PC-3 (cell line): ENCODE measurements at regions not wholly inside any gene's neighbourhood (a gene's known extent, or its start where the extent isn't known, plus 50 kb on each side); places are given as distances from the start of the nearest gene placed in this dataset.

Source experiments
- CTCF ChIP-seq: fragments of 300-600 bp; sonication (generic); conservative IDR thresholded peaks from 2 replicates; pipeline ENCODE4 v1.5.1; 2017; ENCODE audit warnings: antibody characterized with exemption, low read depth, mild to moderate bottlenecking, low read length
- EZH2 ChIP-seq: fragments of 300-600 bp; sonication (generic); IDR thresholded peaks from one replicate; pipeline ENCODE4 v1.6.1; 2017; ENCODE audit warnings: antibody characterized with exemption, mild to moderate bottlenecking, low read length; ENCODE audit not compliant: unreplicated experiment
- EZH2phosphoT487 ChIP-seq: fragments of 300-600 bp; sonication (generic); IDR thresholded peaks from 2 replicates; pipeline ENCODE4 v1.6.1; 2018; ENCODE audit warnings: mild to moderate bottlenecking, antibody characterized with exemption, low read length, borderline replicate concordance

GRCh38 chr16:81155769-81156168 lies 59.6 kb upstream of the GCSH start:
- TF ChIP-seq CTCF (no peak), EZH2 (no peak), EZH2phosphoT487 (no peak)
